CD4-positive, alpha-beta T cell (primary cell): ENCODE measurements at regions not wholly inside any gene's neighbourhood (a gene's known extent, or its start where the extent isn't known, plus 50 kb on each side); places are given as distances from the start of the nearest gene placed in this dataset.

ENCODE experiments used
- ATAC-seq: fragments of 200-7000 bp; cut with Tn5 transposase; one replicate; pipeline ENCODE4 v1.10.0; 2022; ENCODE audit warnings: mild to moderate bottlenecking; ENCODE audit not compliant: poor library complexity
- CTCF ChIA-PET: fragments of 350-600 bp; sonication (Branson Sonifier 250); formaldehyde crosslinking; loops from one replicate; lab custom pipeline; 2021; ENCODE audit warnings: antibody characterized with exemption, inconsistent platforms; lab: Charles Lee
- POLR2A ChIA-PET: fragments of 350-600 bp; sonication (Branson Sonifier 250); formaldehyde crosslinking; loops from one replicate; lab custom pipeline; 2021; ENCODE audit warnings: antibody characterized with exemption, inconsistent platforms; lab: Charles Lee
- DNase-seq, 14 experiments: peaks; one replicate each; pipeline ENCODE4 v3.0.0-alpha.2; 2013 to 2020; ENCODE audit warnings: mixed read lengths in 2 of 14
- H3K27ac ChIP-seq, 2 donors: one replicate each; pipeline versions ENCODE4 v1.5.1 to v1.7.0; 2013; ENCODE audit warnings: low read length in 2 of 2, low read depth in 1 of 2, mild to moderate bottlenecking in 1 of 2
- H3K27me3 ChIP-seq, 2 experiments: 1 replicate in 1 of 2; 2 replicates in 1 of 2; pipeline versions ENCODE4 v1.6.1 to v1.7.0; 2013; ENCODE audit warnings: low read length in 2 of 2, control low read depth in 1 of 2, mild to moderate bottlenecking in 1 of 2, moderate library complexity in 1 of 2; ENCODE audit not compliant: insufficient read depth in 2 of 2, control insufficient read depth in 1 of 2
- H3K36me3 ChIP-seq: one replicate; pipeline ENCODE4 v1.6.1; 2013; ENCODE audit warnings: low read length, control low read depth; ENCODE audit not compliant: insufficient read depth
- H3K4me1 ChIP-seq: one replicate; pipeline ENCODE4 v1.6.1; 2013; ENCODE audit warnings: low read length, control low read depth; ENCODE audit not compliant: insufficient read depth
- H3K4me3 ChIP-seq: one replicate; pipeline ENCODE4 v1.5.1; 2013; ENCODE audit warnings: mild to moderate bottlenecking, low read length, moderate library complexity
- H3K9me3 ChIP-seq, 2 experiments: 1 replicate in 1 of 2; 2 replicates in 1 of 2; pipeline versions ENCODE4 v1.6.1 to v1.7.0; 2013; ENCODE audit warnings: low read length in 2 of 2, mild to moderate bottlenecking in 2 of 2, control low read depth in 1 of 2, moderate library complexity in 1 of 2; ENCODE audit not compliant: control insufficient read depth in 1 of 2, insufficient read depth in 1 of 2
- H3K27ac Mint-ChIP-seq: one replicate; pipeline ENCODE4 v1.8.0; 2020; ENCODE audit warnings: mixed read lengths
- H3K27me3 Mint-ChIP-seq: one replicate; pipeline ENCODE4 v1.8.0; 2021; ENCODE audit warnings: mixed read lengths
- H3K36me3 Mint-ChIP-seq: one replicate; pipeline ENCODE4 v1.8.0; 2021; ENCODE audit warnings: low read depth, mixed read lengths
- H3K4me1 Mint-ChIP-seq: one replicate; pipeline ENCODE4 v1.8.0; 2021; ENCODE audit warnings: low read depth, mixed read lengths
- H3K4me3 Mint-ChIP-seq: one replicate; pipeline ENCODE4 v1.8.0; 2020; ENCODE audit warnings: mild to moderate bottlenecking, mixed read lengths
- H3K9me3 Mint-ChIP-seq: one replicate; pipeline ENCODE4 v1.8.0; 2020; ENCODE audit warnings: mixed read lengths
- intact Hi-C, 2 experiments: fragments of 100-400 bp; cut with DNase I in 1 of 2; cut with micrococcal nuclease in 1 of 2; formaldehyde crosslinking; loops; one replicate each; pipeline versions ENCODE4 v1.15.1 to v1.9.0; 2023 to 2025; cut with DNase I, micrococcal nuclease
- TF ChIP-seq, protein P1 (sequence below): fragments of 200-600 bp; IDR thresholded peaks from one replicate; pipeline ENCODE4 v1.8.0; 2022; ENCODE audit warnings: antibody characterized with exemption, mild to moderate bottlenecking

DNA sequence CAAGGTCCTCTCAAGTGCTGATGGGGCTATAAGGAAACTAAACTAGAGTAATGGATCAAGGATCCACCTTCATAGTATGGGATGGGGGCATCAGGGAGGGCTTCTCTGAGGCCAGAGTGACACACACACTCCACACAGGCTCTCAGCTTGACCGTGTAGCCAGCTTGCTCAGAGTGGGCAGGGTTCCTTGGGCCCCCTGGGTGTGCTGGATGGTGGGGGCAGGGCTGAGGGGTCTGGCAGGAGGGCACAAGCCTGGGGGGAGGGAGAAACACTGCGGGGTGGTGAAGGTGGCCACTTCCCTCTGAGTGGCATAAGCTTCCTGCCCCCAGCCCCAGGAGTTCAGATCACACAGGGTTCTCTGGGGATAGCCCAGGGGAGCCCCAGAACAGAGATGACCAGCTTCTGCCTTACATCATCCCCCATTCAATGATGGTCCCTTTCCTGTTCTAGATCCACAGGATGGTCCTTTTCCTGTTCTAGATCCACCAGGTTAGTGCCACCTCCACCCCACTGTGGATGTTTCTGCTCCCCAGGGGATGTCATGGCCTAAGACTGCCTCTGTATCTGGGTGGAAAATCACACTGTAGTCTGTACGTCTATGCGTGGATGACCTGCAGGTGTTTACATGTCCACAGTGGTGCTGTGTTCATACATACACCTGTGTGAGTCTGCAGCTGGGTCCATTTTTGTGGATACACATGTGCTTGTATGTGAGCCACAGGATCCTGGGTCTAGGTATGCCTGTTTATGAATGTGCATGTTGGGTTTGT, 525.0 kb downstream of the PTPRU start:
- TF ChIP-seq, protein P1, sequence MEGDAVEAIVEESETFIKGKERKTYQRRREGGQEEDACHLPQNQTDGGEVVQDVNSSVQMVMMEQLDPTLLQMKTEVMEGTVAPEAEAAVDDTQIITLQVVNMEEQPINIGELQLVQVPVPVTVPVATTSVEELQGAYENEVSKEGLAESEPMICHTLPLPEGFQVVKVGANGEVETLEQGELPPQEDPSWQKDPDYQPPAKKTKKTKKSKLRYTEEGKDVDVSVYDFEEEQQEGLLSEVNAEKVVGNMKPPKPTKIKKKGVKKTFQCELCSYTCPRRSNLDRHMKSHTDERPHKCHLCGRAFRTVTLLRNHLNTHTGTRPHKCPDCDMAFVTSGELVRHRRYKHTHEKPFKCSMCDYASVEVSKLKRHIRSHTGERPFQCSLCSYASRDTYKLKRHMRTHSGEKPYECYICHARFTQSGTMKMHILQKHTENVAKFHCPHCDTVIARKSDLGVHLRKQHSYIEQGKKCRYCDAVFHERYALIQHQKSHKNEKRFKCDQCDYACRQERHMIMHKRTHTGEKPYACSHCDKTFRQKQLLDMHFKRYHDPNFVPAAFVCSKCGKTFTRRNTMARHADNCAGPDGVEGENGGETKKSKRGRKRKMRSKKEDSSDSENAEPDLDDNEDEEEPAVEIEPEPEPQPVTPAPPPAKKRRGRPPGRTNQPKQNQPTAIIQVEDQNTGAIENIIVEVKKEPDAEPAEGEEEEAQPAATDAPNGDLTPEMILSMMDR, result no peak
- ATAC-seq, result no peak
- Histone ChIP-seq H3K36me3 (no peaks in the 10 kb centered on the region), H3K27ac (no peak overlapping the region), H3K4me1 (no peaks in the 10 kb centered on the region), H3K27me3 (peaks cover 4 to 12% of the 10 kb centered on the region in 2 experiments), H3K4me3 (no peak overlapping the region), H3K9me3 (no peaks in the 10 kb centered on the region)
- ChIA-PET POLR2A (no interaction called here), CTCF (no interaction called here)
- no peaks in the 10 kb centered on the region for H3K36me3 Mint-ChIP-seq
- no peak overlapping the region for H3K4me3 Mint-ChIP-seq
- H3K27ac Mint-ChIP-seq, result no peak overlapping the region
- H3K9me3 Mint-ChIP-seq, result no peaks in the 10 kb centered on the region
- no peak for DNase-seq
- H3K4me1 Mint-ChIP-seq, result no peaks in the 10 kb centered on the region
- intact Hi-C loops, result no loop called here
- H3K27me3 Mint-ChIP-seq, result peaks cover 52% of the 10 kb centered on the region

DNA sequence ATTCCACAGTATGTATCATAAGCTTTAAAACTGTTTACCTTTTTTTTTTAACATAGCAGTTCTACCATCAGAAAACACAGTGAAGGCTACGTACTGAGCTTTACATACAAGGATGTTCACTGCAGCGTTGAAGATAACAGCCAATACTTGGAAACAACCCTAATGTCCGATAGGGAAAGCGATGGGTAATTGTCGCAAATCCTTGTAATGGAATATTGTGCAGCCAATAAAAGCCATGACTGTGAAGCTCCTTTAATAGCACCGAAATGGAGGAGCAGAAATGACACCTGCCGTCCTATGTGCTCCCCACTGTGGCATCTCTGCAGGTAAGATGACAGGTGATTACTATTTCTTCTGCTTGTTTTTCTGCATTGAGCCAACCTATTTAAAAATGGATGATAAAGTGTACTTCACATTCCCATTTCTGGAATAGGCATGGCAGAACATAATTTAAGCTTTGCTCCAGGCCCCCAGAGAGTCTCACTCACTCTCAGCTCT, 523.8 kb downstream of the PTPRU start:
- no peaks in the 10 kb centered on the region for H3K36me3 Mint-ChIP-seq
- Histone ChIP-seq H3K27me3 (peaks cover 4 to 12% of the 10 kb centered on the region in 2 experiments), H3K9me3 (no peaks in the 10 kb centered on the region), H3K27ac (no peak overlapping the region), H3K36me3 (no peaks in the 10 kb centered on the region), H3K4me1 (no peaks in the 10 kb centered on the region), H3K4me3 (no peak overlapping the region)
- no peaks in the 10 kb centered on the region for H3K4me1 Mint-ChIP-seq
- intact Hi-C loops, result no loop called here
- H3K9me3 Mint-ChIP-seq, result no peaks in the 10 kb centered on the region
- TF ChIP-seq, protein P1, result no peak
- H3K4me3 Mint-ChIP-seq, result no peak overlapping the region
- CTCF ChIA-PET, result no interaction called here
- no peak overlapping the region for H3K27ac Mint-ChIP-seq
- ATAC-seq (no peak), DNase-seq (no peak)
- peaks cover 44% of the 10 kb centered on the region for H3K27me3 Mint-ChIP-seq
- POLR2A ChIA-PET, result no interaction called here

DNA sequence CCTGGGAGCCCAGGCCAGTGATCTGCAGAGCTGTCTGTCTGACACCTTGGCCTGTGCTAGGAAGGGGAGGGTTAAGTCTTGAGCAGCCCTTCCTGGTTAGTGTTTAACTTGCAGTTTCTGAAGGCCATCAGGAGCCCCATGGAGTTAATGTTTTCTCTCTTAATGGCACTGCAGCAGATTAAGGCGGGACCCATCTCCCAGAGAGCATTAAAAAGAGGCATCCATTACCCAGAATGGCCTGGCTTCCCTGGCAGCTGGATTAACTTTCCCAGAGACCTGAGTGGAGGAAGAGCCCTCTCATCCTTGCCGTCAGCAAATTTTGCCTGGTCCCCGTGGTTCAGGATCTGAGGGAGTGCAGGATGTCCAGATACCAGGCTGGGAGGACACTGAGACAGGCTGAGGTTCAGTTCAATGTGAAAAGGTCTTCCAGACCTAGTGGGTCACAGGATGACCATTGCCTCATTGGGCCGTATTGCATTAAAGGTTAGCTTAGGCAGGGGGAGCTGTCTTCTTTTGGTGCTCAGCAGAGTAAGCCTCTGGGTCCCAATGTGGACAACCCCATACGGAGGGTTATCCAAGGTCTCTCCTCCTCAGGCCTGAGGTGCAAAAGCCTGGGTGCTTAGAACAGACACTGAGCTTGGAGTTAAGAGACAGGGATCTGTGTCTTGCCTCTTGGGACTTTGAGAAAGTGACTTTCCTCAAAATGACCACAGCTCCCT, 522.6 kb downstream of the PTPRU start:
- intact Hi-C loops, result no loop called here
- H3K4me1 Mint-ChIP-seq, result no peaks in the 10 kb centered on the region
- H3K4me3 Mint-ChIP-seq, result no peak overlapping the region
- ATAC-seq, result no peak
- DNase-seq, result no peak
- ChIA-PET POLR2A (interaction anchor here (0.6 kb wide), 1 partner anchor 15 kb away, joined by 3 read pairs; no protein-coding TSS in a partner anchor), CTCF (no interaction called here)
- no peaks in the 10 kb centered on the region for H3K36me3 ChIP-seq
- no peaks in the 10 kb centered on the region for H3K36me3 Mint-ChIP-seq
- H3K27me3 ChIP-seq, result peaks cover 4 to 12% of the 10 kb centered on the region in 2 experiments
- no peak overlapping the region for H3K27ac ChIP-seq
- no peak overlapping the region for H3K4me3 ChIP-seq
- no peak overlapping the region for H3K27ac Mint-ChIP-seq
- no peaks in the 10 kb centered on the region for H3K4me1 ChIP-seq
- peaks cover 34% of the 10 kb centered on the region for H3K27me3 Mint-ChIP-seq
- no peaks in the 10 kb centered on the region for H3K9me3 ChIP-seq
- no peaks in the 10 kb centered on the region for H3K9me3 Mint-ChIP-seq
- TF ChIP-seq, protein P1, result no peak
